ENCODE measurements at regions not wholly inside any gene's neighbourhood (a gene's known extent, or its start where the extent isn't known, plus 50 kb on each side); places are given as distances from the start of the nearest gene placed in this dataset.
A peak's percentile ranks its signal among the peaks of the same experiment; 100 is the strongest.

GRCh38 chr12:126424696-126425095, 1359.5 kb downstream of the AACS start:
- TF ChIP-seq, protein P1, sequence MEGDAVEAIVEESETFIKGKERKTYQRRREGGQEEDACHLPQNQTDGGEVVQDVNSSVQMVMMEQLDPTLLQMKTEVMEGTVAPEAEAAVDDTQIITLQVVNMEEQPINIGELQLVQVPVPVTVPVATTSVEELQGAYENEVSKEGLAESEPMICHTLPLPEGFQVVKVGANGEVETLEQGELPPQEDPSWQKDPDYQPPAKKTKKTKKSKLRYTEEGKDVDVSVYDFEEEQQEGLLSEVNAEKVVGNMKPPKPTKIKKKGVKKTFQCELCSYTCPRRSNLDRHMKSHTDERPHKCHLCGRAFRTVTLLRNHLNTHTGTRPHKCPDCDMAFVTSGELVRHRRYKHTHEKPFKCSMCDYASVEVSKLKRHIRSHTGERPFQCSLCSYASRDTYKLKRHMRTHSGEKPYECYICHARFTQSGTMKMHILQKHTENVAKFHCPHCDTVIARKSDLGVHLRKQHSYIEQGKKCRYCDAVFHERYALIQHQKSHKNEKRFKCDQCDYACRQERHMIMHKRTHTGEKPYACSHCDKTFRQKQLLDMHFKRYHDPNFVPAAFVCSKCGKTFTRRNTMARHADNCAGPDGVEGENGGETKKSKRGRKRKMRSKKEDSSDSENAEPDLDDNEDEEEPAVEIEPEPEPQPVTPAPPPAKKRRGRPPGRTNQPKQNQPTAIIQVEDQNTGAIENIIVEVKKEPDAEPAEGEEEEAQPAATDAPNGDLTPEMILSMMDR (IDR thresholded peaks at IDR 0.05; ENCODE audit: low read depth, low read length, missing control alignments), result no peak
- no peak for DNase-seq (ENCODE audit: extremely low read depth, low read depth)
- no peak overlapping the region for H3K4me3 ChIP-seq (replicated peaks; ENCODE audit: low read depth, low read length)

- DNase-seq (ENCODE audit: extremely low read depth, low read depth), result no peak
- TF ChIP-seq, protein P1 (IDR thresholded peaks at IDR 0.05; ENCODE audit: low read depth, low read length, missing control alignments), result no peak
- no peak overlapping the region for H3K4me3 ChIP-seq (replicated peaks; ENCODE audit: low read depth, low read length)
These were observed 1360.0 kb downstream of the AACS start for GRCh38 chr12:126425264-126425663.

DNA sequence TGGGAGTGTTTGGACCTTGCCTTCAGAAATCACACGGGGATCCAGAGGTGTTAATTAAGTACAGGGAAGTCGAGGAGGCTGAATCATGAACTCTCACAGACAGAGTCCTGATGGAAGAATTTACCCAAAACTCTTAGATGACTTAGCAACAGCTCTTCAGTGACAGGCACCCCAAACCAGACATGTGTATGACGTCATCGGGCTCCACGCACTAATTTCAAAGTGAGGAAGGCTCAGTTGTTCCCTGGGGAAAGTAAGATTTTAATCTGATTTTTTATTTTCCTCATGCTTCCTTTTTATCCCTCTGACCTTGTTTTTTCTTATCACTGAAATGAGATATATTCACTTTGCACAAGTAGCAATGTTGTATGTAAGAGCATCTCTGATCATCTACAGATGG, 1363.5 kb downstream of the AACS start:
- TF ChIP-seq, protein P1 (IDR thresholded peaks at IDR 0.05; ENCODE audit: low read depth, low read length, missing control alignments), result no peak
- DNase-seq (ENCODE audit: extremely low read depth, low read depth), result no peak
- no peak overlapping the region for H3K4me3 ChIP-seq (replicated peaks; ENCODE audit: low read depth, low read length)

DNA sequence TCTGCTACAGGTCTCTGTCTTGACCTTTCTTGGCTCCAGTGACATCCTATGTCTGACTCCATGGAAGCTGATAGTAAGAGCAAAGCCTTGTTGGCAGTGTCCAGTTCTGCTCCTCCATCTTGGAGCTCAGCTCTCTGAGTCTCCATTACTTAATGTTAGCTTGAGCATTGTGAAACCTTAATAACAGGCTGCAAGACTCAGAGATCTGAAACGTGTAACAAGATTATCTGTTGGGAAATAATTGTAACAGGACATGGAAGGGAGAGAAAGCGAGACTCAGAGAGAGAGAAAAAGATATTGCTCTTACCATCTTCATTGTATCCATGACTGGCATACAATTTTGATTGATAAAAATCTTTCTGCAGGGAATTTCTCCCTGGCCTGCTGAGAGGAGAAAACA, 1365.7 kb downstream of the AACS start:
- DNase-seq (ENCODE audit: extremely low read depth, low read depth), result no peak
- no peak overlapping the region for H3K4me3 ChIP-seq (replicated peaks; ENCODE audit: low read depth, low read length)
- TF ChIP-seq, protein P1 (IDR thresholded peaks at IDR 0.05; ENCODE audit: low read depth, low read length, missing control alignments), result no peak

- no peak overlapping the region for H3K4me3 ChIP-seq (replicated peaks; ENCODE audit: low read depth, low read length)
- TF ChIP-seq, protein P1 (IDR thresholded peaks at IDR 0.05; ENCODE audit: low read depth, low read length, missing control alignments), result no peak
- no peak for DNase-seq (ENCODE audit: extremely low read depth, low read depth)
These were observed 1366.5 kb downstream of the AACS start for GRCh38 chr12:126431767-126432166.

- no peak overlapping the region for H3K4me3 ChIP-seq (replicated peaks; ENCODE audit: low read depth, low read length)
- peak; percentile 4 for DNase-seq (ENCODE audit: extremely low read depth, low read depth)
- TF ChIP-seq, protein P1 (IDR thresholded peaks at IDR 0.05; ENCODE audit: low read depth, low read length, missing control alignments), result no peak
These were observed 1367.5 kb downstream of the AACS start for GRCh38 chr12:126432780-126433179.

- no peak for DNase-seq (ENCODE audit: extremely low read depth, low read depth)
- TF ChIP-seq, protein P1 (IDR thresholded peaks at IDR 0.05; ENCODE audit: low read depth, low read length, missing control alignments), result no peak
- H3K4me3 ChIP-seq (replicated peaks; ENCODE audit: low read depth, low read length), result no peak overlapping the region
These were observed 1369.3 kb downstream of the AACS start for GRCh38 chr12:126434412-126434985.
